GM12892 (cell line): ENCODE measurements at regions not wholly inside any gene's neighbourhood (a gene's known extent, or its start where the extent isn't known, plus 50 kb on each side); places are given as distances from the start of the nearest gene placed in this dataset.

Experiments
- POLR2A ChIP-seq: IDR thresholded peaks from 2 replicates; pipeline ENCODE4 v1.6.1; 2011; ENCODE audit warnings: low read depth, low read length, control low read depth
- POLR2AphosphoS5 ChIP-seq: IDR thresholded peaks from 2 replicates; pipeline ENCODE4 v1.6.1; 2011; ENCODE audit warnings: low read depth, low read length, control low read depth

GRCh38 chr6:26195924-26196845 lies 109.0 kb downstream of the HFE start:
- no peak; the same call in 1 of the 2 replicates for TF ChIP-seq POLR2A
- no peak for TF ChIP-seq POLR2AphosphoS5
